ENCODE measurements at regions not wholly inside any gene's neighbourhood (a gene's known extent, or its start where the extent isn't known, plus 50 kb on each side); places are given as distances from the start of the nearest gene placed in this dataset.
"Not testable (repeated sequence)": the region's sequence is repeated elsewhere in the genome, so short reads cannot be mapped to it uniquely, and the experiment has no call there.

GRCh38 chr22:49398646-49399045, 429.0 kb downstream of the BRD1 start:
- H3K27ac ChIP-seq = no peak overlapping the region
- TF ChIP-seq, protein P1, sequence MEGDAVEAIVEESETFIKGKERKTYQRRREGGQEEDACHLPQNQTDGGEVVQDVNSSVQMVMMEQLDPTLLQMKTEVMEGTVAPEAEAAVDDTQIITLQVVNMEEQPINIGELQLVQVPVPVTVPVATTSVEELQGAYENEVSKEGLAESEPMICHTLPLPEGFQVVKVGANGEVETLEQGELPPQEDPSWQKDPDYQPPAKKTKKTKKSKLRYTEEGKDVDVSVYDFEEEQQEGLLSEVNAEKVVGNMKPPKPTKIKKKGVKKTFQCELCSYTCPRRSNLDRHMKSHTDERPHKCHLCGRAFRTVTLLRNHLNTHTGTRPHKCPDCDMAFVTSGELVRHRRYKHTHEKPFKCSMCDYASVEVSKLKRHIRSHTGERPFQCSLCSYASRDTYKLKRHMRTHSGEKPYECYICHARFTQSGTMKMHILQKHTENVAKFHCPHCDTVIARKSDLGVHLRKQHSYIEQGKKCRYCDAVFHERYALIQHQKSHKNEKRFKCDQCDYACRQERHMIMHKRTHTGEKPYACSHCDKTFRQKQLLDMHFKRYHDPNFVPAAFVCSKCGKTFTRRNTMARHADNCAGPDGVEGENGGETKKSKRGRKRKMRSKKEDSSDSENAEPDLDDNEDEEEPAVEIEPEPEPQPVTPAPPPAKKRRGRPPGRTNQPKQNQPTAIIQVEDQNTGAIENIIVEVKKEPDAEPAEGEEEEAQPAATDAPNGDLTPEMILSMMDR (conservative IDR thresholded peaks at IDR 0.05) = no peak

GRCh38 chr22:49398115-49398514, 429.6 kb downstream of the BRD1 start:
- TF ChIP-seq, protein P1 (conservative IDR thresholded peaks at IDR 0.05) = no peak
- H3K27ac ChIP-seq = no peak overlapping the region

- TF ChIP-seq, protein P1 (conservative IDR thresholded peaks at IDR 0.05) = no peak
- no peak overlapping the region for H3K27ac ChIP-seq
Measured at GRCh38 chr22:49396817-49397216, 430.9 kb downstream of the BRD1 start.

GRCh38 chr22:49395617-49396016, 432.1 kb downstream of the BRD1 start:
- no peak overlapping the region for H3K27ac ChIP-seq
- TF ChIP-seq, protein P1 (conservative IDR thresholded peaks at IDR 0.05) = no peak

GRCh38 chr22:49395062-49395461, 432.6 kb downstream of the BRD1 start:
- H3K27ac ChIP-seq = not testable (repeated sequence)

DNA sequence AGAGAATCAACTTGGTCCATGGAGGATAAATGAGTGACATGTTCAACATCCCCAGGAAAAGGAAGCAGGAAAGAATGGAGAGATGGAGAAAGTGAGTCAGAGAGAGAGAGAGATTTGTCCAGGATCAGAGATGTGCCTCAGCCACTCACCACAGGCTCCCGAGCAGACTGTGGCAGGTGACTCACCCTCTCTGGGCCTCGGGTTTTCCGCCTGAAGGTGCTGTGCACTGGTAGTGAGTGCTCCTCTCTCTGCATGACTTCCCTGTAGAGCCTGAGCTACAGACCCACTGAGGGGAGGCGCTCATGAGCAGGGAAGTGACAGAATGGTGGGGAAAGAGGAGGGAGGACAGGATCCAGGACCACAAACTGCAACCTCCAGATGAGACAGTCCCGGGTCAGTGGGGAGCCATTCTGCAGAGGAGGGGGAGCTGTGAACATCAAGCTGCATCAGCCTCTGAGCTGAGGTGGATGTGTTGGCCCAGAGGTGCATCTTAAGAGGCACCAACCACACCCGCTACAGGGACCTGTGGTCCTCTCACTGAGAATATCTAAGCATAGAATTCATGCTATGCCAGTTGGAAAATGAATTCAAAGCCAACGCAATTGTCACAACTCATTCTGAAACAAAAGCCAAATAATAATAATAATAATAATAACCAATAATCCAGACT, 433.4 kb downstream of the BRD1 start:
- no peak overlapping the region for H3K27ac ChIP-seq
- TF ChIP-seq, protein P1 (conservative IDR thresholded peaks at IDR 0.05) = no peak

GRCh38 chr22:49393526-49393925, 434.1 kb downstream of the BRD1 start:
- TF ChIP-seq, protein P1 (conservative IDR thresholded peaks at IDR 0.05) = no peak
- no peak overlapping the region for H3K27ac ChIP-seq

DNA sequence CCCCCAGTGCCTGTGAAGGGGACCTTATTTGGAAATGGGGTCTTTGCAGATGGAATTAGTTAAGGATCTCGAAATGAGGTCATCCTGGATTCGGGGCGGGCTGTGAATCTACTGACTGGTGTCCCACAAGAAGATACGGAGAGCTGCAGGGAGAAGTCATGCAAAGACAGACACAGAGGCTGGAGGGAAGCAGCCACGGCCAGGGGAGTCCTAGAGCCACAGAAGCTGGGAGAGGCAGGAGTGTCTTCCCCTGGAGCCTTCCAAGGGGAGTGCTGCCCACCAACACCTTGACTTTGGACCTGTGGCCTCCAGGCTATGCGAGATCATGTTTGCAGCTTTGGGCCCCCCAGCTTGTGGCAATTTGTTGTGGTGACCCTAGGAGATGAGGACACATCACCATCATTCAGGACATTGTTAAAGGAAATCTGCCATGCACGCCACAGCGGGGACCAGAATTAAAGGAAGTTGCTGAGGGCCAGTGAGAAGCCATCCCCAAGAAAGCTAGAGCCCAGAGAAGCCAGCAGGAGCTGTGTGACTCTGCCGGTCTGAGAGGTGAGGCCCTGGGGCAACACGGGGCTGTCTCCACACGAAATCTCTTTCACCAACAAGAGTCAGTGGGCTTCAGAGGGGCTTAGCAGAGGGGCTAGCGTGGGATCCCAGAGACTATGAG, 434.7 kb downstream of the BRD1 start:
- no peak overlapping the region for H3K27ac ChIP-seq
- TF ChIP-seq, protein P1 (conservative IDR thresholded peaks at IDR 0.05) = no peak

Data from VCaP (cell line).